Endothelial cell (in vitro differentiated cells): ENCODE measurements at regions not wholly inside any gene's neighbourhood (a gene's known extent, or its start where the extent isn't known, plus 50 kb on each side); places are given as distances from the start of the nearest gene placed in this dataset.
"Not testable (repeated sequence)": the region's sequence is repeated elsewhere in the genome, so short reads cannot be mapped to it uniquely, and the experiment has no call there.

Source experiments
- DNase-seq: peaks from one replicate; pipeline ENCODE4 v3.0.0; 2021; ENCODE audit warnings: low spot score
- H3K27ac Mint-ChIP-seq: one replicate; pipeline ENCODE4 v1.8.0; 2021; ENCODE audit warnings: mixed read lengths, inconsistent platforms; ENCODE audit not compliant: unreplicated experiment
- H3K27me3 Mint-ChIP-seq: one replicate; pipeline ENCODE4 v1.8.0; 2021; ENCODE audit warnings: mild to moderate bottlenecking, moderate library complexity, mixed read lengths, inconsistent platforms; ENCODE audit not compliant: unreplicated experiment
- H3K36me3 Mint-ChIP-seq: one replicate; pipeline ENCODE4 v1.8.0; 2021; ENCODE audit warnings: mild to moderate bottlenecking, low read depth, mixed read lengths, inconsistent platforms; ENCODE audit not compliant: unreplicated experiment
- H3K4me1 Mint-ChIP-seq: one replicate; pipeline ENCODE4 v1.8.0; 2021; ENCODE audit warnings: mild to moderate bottlenecking, mixed read lengths, inconsistent platforms; ENCODE audit not compliant: unreplicated experiment
- H3K4me3 Mint-ChIP-seq: one replicate; pipeline ENCODE4 v1.8.0; 2021; ENCODE audit warnings: mild to moderate bottlenecking, mixed read lengths, inconsistent platforms; ENCODE audit not compliant: unreplicated experiment
- H3K9me3 Mint-ChIP-seq: one replicate; pipeline ENCODE4 v1.8.0; 2021; ENCODE audit warnings: mixed read lengths, inconsistent platforms; ENCODE audit not compliant: unreplicated experiment
- TF ChIP-seq, protein P1 (sequence below): fragments of 200-600 bp; sonication (generic); IDR thresholded peaks from one replicate; pipeline ENCODE4 v1.5.0; 2021; ENCODE audit warnings: antibody characterized with exemption; ENCODE audit not compliant: unreplicated experiment

DNA sequence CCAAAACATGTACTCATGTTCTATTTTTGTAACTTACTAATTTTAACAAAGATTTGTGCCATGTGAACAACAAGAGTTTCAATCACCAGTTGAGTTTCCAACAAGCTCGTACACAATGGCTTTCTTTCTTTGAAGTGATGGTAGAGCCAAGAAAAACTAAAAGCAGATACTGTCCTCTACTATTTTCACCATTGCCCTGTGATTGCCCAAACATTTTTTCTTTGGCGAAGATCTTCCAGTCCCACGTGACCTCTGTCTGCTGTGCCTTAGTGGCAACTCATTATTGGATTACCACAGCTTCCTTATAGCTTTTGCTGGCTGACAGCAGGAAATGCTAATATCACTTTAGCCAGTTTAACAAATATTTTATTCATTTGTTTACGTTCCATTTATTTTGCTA lies 1147.1 kb downstream of the STIM2 start:
- H3K4me3 Mint-ChIP-seq: no peak overlapping the region
- DNase-seq: no peak
- H3K27me3 Mint-ChIP-seq: no peaks in the 10 kb centered on the region
- no peaks in the 10 kb centered on the region for H3K9me3 Mint-ChIP-seq
- no peaks in the 10 kb centered on the region for H3K36me3 Mint-ChIP-seq
- TF ChIP-seq, protein P1, sequence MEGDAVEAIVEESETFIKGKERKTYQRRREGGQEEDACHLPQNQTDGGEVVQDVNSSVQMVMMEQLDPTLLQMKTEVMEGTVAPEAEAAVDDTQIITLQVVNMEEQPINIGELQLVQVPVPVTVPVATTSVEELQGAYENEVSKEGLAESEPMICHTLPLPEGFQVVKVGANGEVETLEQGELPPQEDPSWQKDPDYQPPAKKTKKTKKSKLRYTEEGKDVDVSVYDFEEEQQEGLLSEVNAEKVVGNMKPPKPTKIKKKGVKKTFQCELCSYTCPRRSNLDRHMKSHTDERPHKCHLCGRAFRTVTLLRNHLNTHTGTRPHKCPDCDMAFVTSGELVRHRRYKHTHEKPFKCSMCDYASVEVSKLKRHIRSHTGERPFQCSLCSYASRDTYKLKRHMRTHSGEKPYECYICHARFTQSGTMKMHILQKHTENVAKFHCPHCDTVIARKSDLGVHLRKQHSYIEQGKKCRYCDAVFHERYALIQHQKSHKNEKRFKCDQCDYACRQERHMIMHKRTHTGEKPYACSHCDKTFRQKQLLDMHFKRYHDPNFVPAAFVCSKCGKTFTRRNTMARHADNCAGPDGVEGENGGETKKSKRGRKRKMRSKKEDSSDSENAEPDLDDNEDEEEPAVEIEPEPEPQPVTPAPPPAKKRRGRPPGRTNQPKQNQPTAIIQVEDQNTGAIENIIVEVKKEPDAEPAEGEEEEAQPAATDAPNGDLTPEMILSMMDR: no peak
- no peaks in the 10 kb centered on the region for H3K4me1 Mint-ChIP-seq
- no peak overlapping the region for H3K27ac Mint-ChIP-seq

DNA sequence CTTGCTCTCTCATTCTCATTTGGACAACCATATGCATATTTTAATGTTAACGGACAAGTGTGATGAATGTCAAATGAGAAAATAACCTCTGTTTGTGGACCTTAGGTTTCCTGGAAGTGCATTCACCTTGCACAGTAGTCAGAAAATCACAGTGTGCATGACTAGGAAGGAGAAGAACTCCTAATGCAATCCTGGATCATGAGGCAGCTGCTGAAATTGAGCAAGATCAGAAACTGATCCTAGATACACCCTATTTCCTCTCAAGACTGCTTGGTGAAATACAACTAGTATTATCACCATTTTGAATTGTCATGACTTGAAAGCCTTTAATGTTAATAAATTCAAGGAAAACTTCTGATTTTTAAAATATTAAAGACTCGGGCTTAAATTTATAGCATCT lies 1148.9 kb downstream of the STIM2 start:
- DNase-seq: no peak
- no peaks in the 10 kb centered on the region for H3K36me3 Mint-ChIP-seq
- no peaks in the 10 kb centered on the region for H3K9me3 Mint-ChIP-seq
- no peak overlapping the region for H3K4me3 Mint-ChIP-seq
- TF ChIP-seq, protein P1: no peak
- H3K27ac Mint-ChIP-seq: no peak overlapping the region
- H3K27me3 Mint-ChIP-seq: no peaks in the 10 kb centered on the region
- H3K4me1 Mint-ChIP-seq: no peaks in the 10 kb centered on the region

DNA sequence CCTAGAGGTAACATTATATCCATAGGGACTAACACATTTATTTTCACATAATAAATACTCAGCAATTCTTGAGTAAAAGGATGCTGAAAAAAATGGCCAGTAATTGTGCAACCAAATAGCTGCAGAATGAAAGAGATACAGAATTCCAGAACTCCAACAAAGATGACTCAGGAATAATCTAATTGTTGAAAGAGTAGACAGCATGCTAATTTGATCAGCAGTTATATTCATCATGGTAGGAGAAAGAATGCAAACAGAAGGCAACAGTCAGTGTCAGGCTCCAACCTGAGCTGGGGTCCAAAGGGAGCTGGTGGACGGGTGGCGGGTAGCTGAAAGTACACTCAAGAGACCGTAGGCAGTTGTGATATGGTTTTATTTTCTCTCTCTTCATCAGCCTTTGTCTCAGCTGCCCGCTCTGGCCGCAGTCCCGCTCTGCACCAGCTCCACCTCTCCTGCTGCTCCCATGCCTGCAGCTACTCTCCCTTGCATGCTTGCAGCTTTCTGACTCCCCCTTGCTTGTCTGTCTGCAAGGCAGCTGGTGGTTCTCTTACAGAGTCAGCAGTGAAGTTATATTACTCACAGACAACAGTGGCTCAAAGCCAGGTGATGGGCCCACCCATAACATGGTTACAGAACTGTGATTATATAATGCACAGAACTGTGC lies 1150.1 kb downstream of the STIM2 start:
- Mint-ChIP-seq H3K27me3 (no peaks in the 10 kb centered on the region), H3K36me3 (no peaks in the 10 kb centered on the region), H3K27ac (no peak overlapping the region), H3K4me3 (no peak overlapping the region), H3K9me3 (no peaks in the 10 kb centered on the region), H3K4me1 (no peaks in the 10 kb centered on the region)
- TF ChIP-seq, protein P1: no peak
- DNase-seq: no peak

DNA sequence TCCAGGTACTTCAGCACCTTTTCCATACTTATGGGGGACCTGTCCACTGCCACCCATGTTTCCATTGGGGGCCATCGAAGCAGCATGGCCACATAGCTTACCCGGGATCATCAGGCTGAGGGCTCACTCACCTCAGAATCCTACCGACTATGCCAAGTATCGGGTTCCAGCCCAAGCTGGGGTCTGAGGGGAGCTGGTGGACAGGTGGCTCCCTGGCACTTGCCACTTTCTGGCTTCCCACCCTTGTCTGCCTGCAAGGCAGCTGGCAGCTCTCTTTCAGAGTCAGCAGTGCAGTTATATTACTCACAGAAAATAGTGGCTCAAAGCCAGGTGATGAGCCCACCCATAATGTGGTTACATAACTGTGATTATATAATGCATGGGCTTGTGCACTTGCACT lies 1153.8 kb downstream of the STIM2 start:
- Mint-ChIP-seq H3K27me3 (no peaks in the 10 kb centered on the region), H3K9me3 (no peaks in the 10 kb centered on the region), H3K4me1 (no peaks in the 10 kb centered on the region), H3K36me3 (no peaks in the 10 kb centered on the region), H3K27ac (no peak overlapping the region), H3K4me3 (no peak overlapping the region)
- no peak for DNase-seq
- TF ChIP-seq, protein P1: no peak

DNA sequence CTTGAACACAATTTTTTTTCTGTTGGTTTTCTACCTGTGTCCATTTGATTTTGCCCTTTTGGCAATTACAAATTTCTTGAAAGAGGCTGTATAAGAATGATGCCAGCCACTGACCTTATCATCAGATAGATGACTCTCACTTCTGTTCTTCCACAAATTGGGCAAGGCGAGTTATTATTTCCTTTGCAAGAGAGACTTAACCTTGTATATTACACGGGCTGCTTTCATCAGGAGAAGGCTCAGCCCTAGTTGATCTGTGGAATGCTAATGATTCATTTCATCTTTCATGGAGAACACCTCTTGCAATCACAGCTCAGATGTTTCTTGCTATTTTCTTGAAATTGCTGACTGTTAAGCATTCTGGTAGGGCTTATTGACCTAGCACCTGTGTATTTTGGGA lies 1155.4 kb downstream of the STIM2 start:
- H3K36me3 Mint-ChIP-seq: no peaks in the 10 kb centered on the region
- TF ChIP-seq, protein P1: no peak
- H3K4me3 Mint-ChIP-seq: no peak overlapping the region
- DNase-seq: no peak
- H3K9me3 Mint-ChIP-seq: no peaks in the 10 kb centered on the region
- no peak overlapping the region for H3K27ac Mint-ChIP-seq
- H3K4me1 Mint-ChIP-seq: no peaks in the 10 kb centered on the region
- H3K27me3 Mint-ChIP-seq: no peaks in the 10 kb centered on the region

DNA sequence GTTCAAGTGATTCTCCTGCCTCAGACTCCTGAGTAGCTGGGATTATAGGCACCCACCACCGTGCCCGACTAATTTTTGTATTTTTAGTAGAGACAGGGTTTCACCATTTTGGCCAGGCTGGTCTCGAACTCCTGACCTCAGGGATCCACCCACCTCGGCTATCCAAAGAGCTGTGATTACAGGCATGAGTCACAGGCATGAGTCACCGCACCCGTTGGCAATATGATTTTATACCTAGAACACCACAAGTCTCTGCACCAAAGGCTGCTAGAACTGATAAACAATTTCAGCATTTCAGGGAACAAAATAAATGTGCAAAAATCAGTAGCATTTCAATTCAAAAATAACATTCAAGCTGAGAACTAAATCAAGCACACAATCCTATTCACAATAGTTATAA lies 1177.6 kb downstream of the STIM2 start:
- not testable (repeated sequence) for H3K36me3 Mint-ChIP-seq, H3K27me3 Mint-ChIP-seq, H3K4me1 Mint-ChIP-seq, H3K9me3 Mint-ChIP-seq, DNase-seq, H3K4me3 Mint-ChIP-seq, H3K27ac Mint-ChIP-seq
